GM18951 (cell line): ENCODE measurements at regions not wholly inside any gene's neighbourhood (a gene's known extent, or its start where the extent isn't known, plus 50 kb on each side); places are given as distances from the start of the nearest gene placed in this dataset.

Experiments used
- POLR2A ChIP-seq: IDR thresholded peaks from 4 replicates; pipeline ENCODE4 v1.6.1; 2011; ENCODE audit warnings: mild to moderate bottlenecking; ENCODE audit not compliant: insufficient read length, insufficient read depth; ENCODE audit errors: extremely low read depth
- in situ Hi-C: fragments of 300-500 bp; cut with MboI; formaldehyde crosslinking; loops from one replicate; pipeline ENCODE4 v1.12.0; 2022; ENCODE audit warnings: low sequenced_read_pairs, mixed read lengths, inconsistent platforms; ENCODE audit not compliant: unreplicated experiment

- in situ Hi-C loops: no loop called here
- no peak for TF ChIP-seq POLR2A
Observed at GRCh38 chr7:156238366-156239133, 402.0 kb upstream of the RNF32 start.

GRCh38 chr7:156237614-156238013, 403.0 kb upstream of the RNF32 start:
- in situ Hi-C loops: no loop called here
- no peak for TF ChIP-seq POLR2A

- TF ChIP-seq POLR2A: no peak
Observed at GRCh38 chr7:156236936-156237599, 403.5 kb upstream of the RNF32 start.

GRCh38 chr7:156236181-156236889, 404.2 kb upstream of the RNF32 start:
- in situ Hi-C loops: no loop called here
- TF ChIP-seq POLR2A: no peak

More at GRCh38 chr7:156236936-156237599, 403.5 kb upstream of the RNF32 start:
- in situ Hi-C loops: no loop called here

- no peak for TF ChIP-seq POLR2A
- in situ Hi-C loops: no loop called here
Observed at GRCh38 chr7:156234666-156235494, 405.7 kb upstream of the RNF32 start.

- no peak for TF ChIP-seq POLR2A
- in situ Hi-C loops: no loop called here
Observed at GRCh38 chr7:156234192-156234591, 406.4 kb upstream of the RNF32 start.

- TF ChIP-seq POLR2A: no peak
- in situ Hi-C loops: no loop called here
Observed at GRCh38 chr7:156232931-156233705, 407.5 kb upstream of the RNF32 start.

GRCh38 chr7:156230576-156230975, 410.0 kb upstream of the RNF32 start:
- TF ChIP-seq POLR2A: no peak
- in situ Hi-C loops: no loop called here

GRCh38 chr7:156224833-156225225, 412.6 kb upstream of the SHH start:
- TF ChIP-seq POLR2A: no peak
- in situ Hi-C loops: no loop called here

- no peak for TF ChIP-seq POLR2A
- in situ Hi-C loops: no loop called here
Observed at GRCh38 chr7:156223935-156224832, 411.9 kb upstream of the SHH start.

GRCh38 chr7:156222611-156223010, 410.3 kb upstream of the SHH start:
- TF ChIP-seq POLR2A: no peak
- in situ Hi-C loops: no loop called here
